Ovary (tissue), 3 donors: ENCODE measurements at regions not wholly inside any gene's neighbourhood (a gene's known extent, or its start where the extent isn't known, plus 50 kb on each side); places are given as distances from the start of the nearest gene placed in this dataset.

ENCODE experiments used
- CTCF ChIP-seq, 3 donors: fragments of 450-650 bp in 2 of 3; fragments of 200-600 bp in 1 of 3; IDR thresholded peaks; one replicate each; pipeline versions ENCODE4 v1.5.1 to v1.8.0; 2016 to 2022; ENCODE audit warnings: antibody characterized with exemption in 3 of 3, mild to moderate bottlenecking in 1 of 3
- EP300 ChIP-seq: sonication (generic); formaldehyde crosslinking; IDR thresholded peaks from one replicate; pipeline ENCODE4 v1.6.1; 2017; ENCODE audit warnings: antibody characterized with exemption
- POLR2A ChIP-seq: fragments of 450-650 bp; IDR thresholded peaks from one replicate; pipeline ENCODE4 v1.6.1; 2017; ENCODE audit warnings: antibody characterized with exemption, mild to moderate bottlenecking, moderate library complexity
- donor health status: DM: no; HTN: no; CAD: no.

GRCh38 chr7:13117592-13117991 is 430.2 kb downstream of the ARL4A start:
- TF ChIP-seq CTCF (IDR thresholded peaks at IDR 0.05) (no peak), EP300 (no peak), POLR2A (no peak)
